Esophagus muscularis mucosa (tissue), 4 donors: ENCODE measurements at regions not wholly inside any gene's neighbourhood (a gene's known extent, or its start where the extent isn't known, plus 50 kb on each side); places are given as distances from the start of the nearest gene placed in this dataset.

ENCODE experiments used
- DNase-seq: peaks from one replicate; pipeline ENCODE4 v3.0.0-alpha.2; 2017; ENCODE audit errors: extremely low spot score
- H3K27ac ChIP-seq, 4 donors: fragments of 200-600 bp; sonication (generic); replicated peaks in 1 of 4; 1 replicate in 3 of 4; 2 replicates in 1 of 4; pipeline ENCODE4 v1.5.1; 2016 to 2019; ENCODE audit warnings: mild to moderate bottlenecking in 1 of 4
- H3K27me3 ChIP-seq, 4 donors: fragments of 200-600 bp; sonication (generic); one replicate each; pipeline versions ENCODE4 v1.5.1 to v1.6.0; 2016 to 2019
- H3K36me3 ChIP-seq, 4 donors: fragments of 200-600 bp; sonication (generic); one replicate each; pipeline ENCODE4 v1.5.1; 2016 to 2019
- H3K4me1 ChIP-seq, 4 donors: fragments of 200-600 bp; sonication (generic); one replicate each; pipeline ENCODE4 v1.5.1; 2016 to 2019
- H3K4me3 ChIP-seq, 4 donors: fragments of 200-600 bp; sonication (generic); 1 replicate in 2 of 4; 2 replicates in 2 of 4; pipeline ENCODE4 v1.5.1; 2016 to 2019; ENCODE audit warnings: mild to moderate bottlenecking in 4 of 4, moderate library complexity in 1 of 4
- H3K9me3 ChIP-seq, 4 donors: fragments of 200-600 bp; sonication (generic); 1 replicate in 3 of 4; 2 replicates in 1 of 4; pipeline ENCODE4 v1.5.1; 2016 to 2019
- EP300 ChIP-seq: sonication (generic); formaldehyde crosslinking; IDR thresholded peaks from one replicate; pipeline ENCODE4 v1.6.1; 2017; ENCODE audit warnings: antibody characterized with exemption
- POLR2A ChIP-seq: fragments of 450-650 bp; IDR thresholded peaks from one replicate; pipeline ENCODE4 v1.6.1; 2017; ENCODE audit warnings: antibody characterized with exemption, moderate library complexity, mild to moderate bottlenecking, low read depth
- POLR2AphosphoS5 ChIP-seq, 2 donors: sonication (generic); formaldehyde crosslinking; IDR thresholded peaks; one replicate each; pipeline ENCODE4 v1.6.1; 2017; ENCODE audit warnings: antibody characterized with exemption in 2 of 2
- WGBS: methylation state at CpG from one replicate; pipeline ENCODE4 v1.1.5; 2018; 5-methylcytosine and 5-hydroxymethylcytosine counted together
- intact Hi-C: fragments of 100-400 bp; cut with DNase I; formaldehyde crosslinking; loops from one replicate; pipeline ENCODE4 v1.15.1; 2023
- TF ChIP-seq, protein P1 (sequence below), 3 experiments: fragments of 200-600 bp in 2 of 3; fragments of 450-650 bp in 1 of 3; sonication (generic) in 2 of 3; IDR thresholded peaks; one replicate each; pipeline ENCODE4 v1.5.1; 2017 to 2019; ENCODE audit warnings: antibody characterized with exemption in 3 of 3, mild to moderate bottlenecking in 2 of 3, moderate library complexity in 1 of 3

DNA sequence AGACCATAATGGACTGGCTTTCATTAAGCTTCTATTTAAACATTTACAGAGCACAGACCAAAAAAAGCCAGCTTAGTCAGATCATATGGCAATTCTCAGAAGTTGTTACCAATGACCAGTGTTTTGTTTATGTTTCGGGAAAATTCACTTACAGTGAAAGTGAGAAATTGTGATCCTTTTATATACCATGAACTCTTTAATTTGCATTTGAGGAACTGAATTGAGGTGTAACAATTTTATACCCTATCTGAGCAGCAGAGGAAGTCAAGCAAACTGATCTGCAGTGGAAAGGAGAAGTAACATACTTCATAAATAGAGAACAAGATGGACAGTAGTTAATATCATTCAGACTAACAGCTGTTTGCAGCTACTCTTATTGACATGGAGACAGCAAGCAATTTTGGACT lies 97.1 kb downstream of the TMA16 start:
- no peaks in the 10 kb centered on the region for H3K36me3 ChIP-seq
- H3K9me3 ChIP-seq, result no peaks in the 10 kb centered on the region
- TF ChIP-seq, protein P1, sequence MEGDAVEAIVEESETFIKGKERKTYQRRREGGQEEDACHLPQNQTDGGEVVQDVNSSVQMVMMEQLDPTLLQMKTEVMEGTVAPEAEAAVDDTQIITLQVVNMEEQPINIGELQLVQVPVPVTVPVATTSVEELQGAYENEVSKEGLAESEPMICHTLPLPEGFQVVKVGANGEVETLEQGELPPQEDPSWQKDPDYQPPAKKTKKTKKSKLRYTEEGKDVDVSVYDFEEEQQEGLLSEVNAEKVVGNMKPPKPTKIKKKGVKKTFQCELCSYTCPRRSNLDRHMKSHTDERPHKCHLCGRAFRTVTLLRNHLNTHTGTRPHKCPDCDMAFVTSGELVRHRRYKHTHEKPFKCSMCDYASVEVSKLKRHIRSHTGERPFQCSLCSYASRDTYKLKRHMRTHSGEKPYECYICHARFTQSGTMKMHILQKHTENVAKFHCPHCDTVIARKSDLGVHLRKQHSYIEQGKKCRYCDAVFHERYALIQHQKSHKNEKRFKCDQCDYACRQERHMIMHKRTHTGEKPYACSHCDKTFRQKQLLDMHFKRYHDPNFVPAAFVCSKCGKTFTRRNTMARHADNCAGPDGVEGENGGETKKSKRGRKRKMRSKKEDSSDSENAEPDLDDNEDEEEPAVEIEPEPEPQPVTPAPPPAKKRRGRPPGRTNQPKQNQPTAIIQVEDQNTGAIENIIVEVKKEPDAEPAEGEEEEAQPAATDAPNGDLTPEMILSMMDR (IDR thresholded peaks at IDR 0.05), result no peak
- TF ChIP-seq POLR2AphosphoS5 (IDR thresholded peaks at IDR 0.05) (no peak), EP300 (no peak), POLR2A (no peak)
- H3K4me1 ChIP-seq, result no peaks in the 10 kb centered on the region
- intact Hi-C loops, result no loop called here
- 47% methylated on average over 1 of the region's 1 CpG for WGBS
- no peak for DNase-seq
- H3K4me3 ChIP-seq, result no peak overlapping the region
- no peaks in the 10 kb centered on the region for H3K27me3 ChIP-seq
- no peak overlapping the region for H3K27ac ChIP-seq

DNA sequence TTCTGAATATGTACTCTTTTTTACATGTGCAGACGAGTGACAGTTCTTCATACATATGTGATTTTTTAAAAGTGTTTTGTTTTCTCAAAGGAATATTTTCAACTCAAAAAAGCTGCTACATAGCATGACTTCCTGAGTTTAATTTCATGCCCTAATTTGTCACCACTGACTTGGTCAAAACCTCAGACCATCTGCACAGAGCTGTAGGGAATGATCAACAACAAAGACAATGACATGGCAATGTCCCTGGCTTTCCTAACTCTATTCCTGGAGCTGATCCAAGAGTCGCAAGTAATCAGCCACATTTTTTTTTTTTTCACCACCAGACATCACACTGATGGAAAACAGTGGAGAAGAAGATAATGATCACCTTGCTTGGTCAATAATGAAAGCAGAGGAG lies 97.7 kb downstream of the TMA16 start:
- no peaks in the 10 kb centered on the region for H3K36me3 ChIP-seq
- no peak overlapping the region for H3K4me3 ChIP-seq
- no peak for DNase-seq
- TF ChIP-seq EP300, result no peak
- TF ChIP-seq POLR2AphosphoS5 (IDR thresholded peaks at IDR 0.05), result no peak
- TF ChIP-seq POLR2A, result no peak
- TF ChIP-seq, protein P1 (IDR thresholded peaks at IDR 0.05), result no peak
- H3K27me3 ChIP-seq, result no peaks in the 10 kb centered on the region
- WGBS, result 50% methylated on average over 2 of the region's 2 CpGs
- H3K27ac ChIP-seq, result no peak overlapping the region
- H3K4me1 ChIP-seq, result no peaks in the 10 kb centered on the region
- intact Hi-C loops, result no loop called here
- no peaks in the 10 kb centered on the region for H3K9me3 ChIP-seq

DNA sequence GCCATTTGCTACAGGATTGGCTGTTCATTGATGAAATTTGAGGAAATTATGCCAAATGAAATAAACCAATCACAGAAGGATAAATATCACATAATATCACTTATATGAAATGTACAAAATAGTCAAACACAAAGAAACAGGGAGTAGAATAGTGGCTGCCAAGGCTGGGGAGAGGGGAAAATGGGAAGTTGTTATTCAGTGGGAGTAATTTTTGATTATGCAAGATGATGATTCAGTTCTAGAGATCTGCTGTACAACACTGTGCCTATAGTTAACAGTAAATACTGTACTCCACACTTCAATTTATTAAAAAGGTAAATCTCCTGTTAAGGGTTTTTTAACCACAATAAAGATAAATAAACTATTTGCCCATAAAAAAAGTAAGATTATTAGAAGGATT lies 101.1 kb downstream of the TMA16 start:
- DNase-seq, result no peak
- H3K27me3 ChIP-seq, result no peaks in the 10 kb centered on the region
- H3K36me3 ChIP-seq, result no peaks in the 10 kb centered on the region
- no peak overlapping the region for H3K27ac ChIP-seq
- no peaks in the 10 kb centered on the region for H3K9me3 ChIP-seq
- H3K4me1 ChIP-seq, result no peaks in the 10 kb centered on the region
- TF ChIP-seq EP300 (no peak), POLR2A (no peak), POLR2AphosphoS5 (IDR thresholded peaks at IDR 0.05) (no peak)
- TF ChIP-seq, protein P1 (IDR thresholded peaks at IDR 0.05), result no peak
- intact Hi-C loops, result no loop called here
- no peak overlapping the region for H3K4me3 ChIP-seq

DNA sequence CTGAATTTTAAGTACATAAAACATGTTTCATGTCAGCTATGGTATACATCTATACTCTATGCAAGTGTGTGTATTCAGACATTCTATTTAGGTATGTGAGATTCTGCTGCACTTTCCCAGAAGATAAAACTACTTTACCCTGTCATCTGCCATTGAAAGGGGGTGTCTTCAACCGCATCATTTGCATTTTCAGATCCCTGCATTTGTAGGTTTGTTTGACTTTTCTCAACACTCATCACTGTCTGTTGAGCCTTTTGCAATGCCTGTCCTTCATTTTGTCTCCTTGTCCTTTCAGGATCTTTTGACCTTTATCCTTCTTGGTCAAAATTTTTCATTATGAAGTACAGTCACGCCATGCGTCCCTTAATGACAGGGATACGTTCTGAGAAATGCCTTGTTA lies 103.5 kb downstream of the TMA16 start:
- no peaks in the 10 kb centered on the region for H3K36me3 ChIP-seq
- intact Hi-C loops, result no loop called here
- H3K27me3 ChIP-seq, result no peaks in the 10 kb centered on the region
- TF ChIP-seq POLR2A (no peak), POLR2AphosphoS5 (IDR thresholded peaks at IDR 0.05) (no peak), EP300 (no peak)
- TF ChIP-seq, protein P1 (IDR thresholded peaks at IDR 0.05), result no peak
- no peak overlapping the region for H3K4me3 ChIP-seq
- H3K27ac ChIP-seq, result no peak overlapping the region
- no peaks in the 10 kb centered on the region for H3K4me1 ChIP-seq
- no peak for DNase-seq
- 84% methylated on average over 4 of the region's 4 CpGs for WGBS
- H3K9me3 ChIP-seq, result no peaks in the 10 kb centered on the region

DNA sequence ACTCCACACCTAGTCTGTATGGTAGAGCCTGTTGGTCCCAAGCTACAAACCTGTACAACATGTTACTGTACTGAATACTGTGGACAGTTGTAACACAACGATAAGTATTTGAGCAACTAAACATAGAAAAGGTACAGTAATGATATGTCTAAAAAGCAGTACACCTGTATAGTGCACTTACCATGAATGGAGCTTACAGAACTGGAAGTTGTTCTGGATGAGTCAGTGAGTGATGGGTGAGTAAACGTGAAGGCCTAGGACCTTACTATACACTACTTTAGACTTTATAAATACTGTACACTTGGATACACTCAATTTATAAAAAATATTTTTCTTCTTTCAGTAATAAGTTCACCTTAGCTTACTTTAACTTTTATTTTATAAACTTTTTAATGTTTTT lies 104.0 kb downstream of the TMA16 start:
- intact Hi-C loops, result no loop called here
- Histone ChIP-seq H3K9me3 (no peaks in the 10 kb centered on the region), H3K27ac (no peak overlapping the region), H3K36me3 (no peaks in the 10 kb centered on the region), H3K27me3 (no peaks in the 10 kb centered on the region), H3K4me1 (no peaks in the 10 kb centered on the region), H3K4me3 (no peak overlapping the region)
- no peak for DNase-seq
- TF ChIP-seq EP300 (no peak), POLR2AphosphoS5 (IDR thresholded peaks at IDR 0.05) (no peak), POLR2A (no peak)
- TF ChIP-seq, protein P1 (IDR thresholded peaks at IDR 0.05), result no peak
- 74% methylated on average over 2 of the region's 2 CpGs for WGBS
